GM23248 (cell line): ENCODE measurements at regions not wholly inside any gene's neighbourhood (a gene's known extent, or its start where the extent isn't known, plus 50 kb on each side); places are given as distances from the start of the nearest gene placed in this dataset.

Experiments used
- DNase-seq: peaks from one replicate; pipeline ENCODE4 v3.0.0-alpha.2; 2015
- H2AFZ ChIP-seq: fragments of 200-600 bp; sonication (generic); 2 replicates; pipeline ENCODE4 v1.6.1; 2016; ENCODE audit warnings: antibody characterized with exemption
- H3F3A ChIP-seq: fragments of 200-600 bp; sonication (generic); 2 replicates; pipeline ENCODE4 v1.6.1; 2016; ENCODE audit warnings: mild to moderate bottlenecking, antibody characterized with exemption, mixed run types; ENCODE audit not compliant: insufficient read depth
- H3K27ac ChIP-seq: fragments of 200-600 bp; sonication (generic); 2 replicates; pipeline ENCODE4 v1.5.1; 2016; ENCODE audit warnings: mild to moderate bottlenecking
- H3K27me3 ChIP-seq: fragments of 200-600 bp; sonication (generic); replicated peaks from 2 replicates; pipeline ENCODE4 v1.6.1; 2016; ENCODE audit warnings: mild to moderate bottlenecking; ENCODE audit not compliant: insufficient read depth
- H3K36me3 ChIP-seq: fragments of 200-600 bp; sonication (generic); 2 replicates; pipeline ENCODE4 v1.6.1; 2016; ENCODE audit warnings: low read depth, mild to moderate bottlenecking
- H3K4me1 ChIP-seq: fragments of 200-600 bp; sonication (generic); 2 replicates; pipeline ENCODE4 v1.6.1; 2016; ENCODE audit warnings: mild to moderate bottlenecking; ENCODE audit not compliant: insufficient read depth
- H3K4me2 ChIP-seq: fragments of 200-600 bp; sonication (generic); one replicate; pipeline ENCODE4 v1.6.1; 2016; ENCODE audit warnings: mild to moderate bottlenecking; ENCODE audit not compliant: unreplicated experiment
- H3K4me3 ChIP-seq: fragments of 200-600 bp; sonication (generic); 2 replicates; pipeline ENCODE4 v1.5.1; 2016; ENCODE audit warnings: mild to moderate bottlenecking
- H3K79me2 ChIP-seq: fragments of 200-600 bp; sonication (generic); 2 replicates; pipeline ENCODE4 v1.6.1; 2016; ENCODE audit warnings: mild to moderate bottlenecking; ENCODE audit not compliant: insufficient read depth
- H3K9ac ChIP-seq: fragments of 200-600 bp; sonication (generic); 2 replicates; pipeline ENCODE4 v1.6.1; 2016; ENCODE audit warnings: mild to moderate bottlenecking
- H3K9me2 ChIP-seq: fragments of 200-600 bp; sonication (generic); 2 replicates; pipeline ENCODE4 v1.6.1; 2016; ENCODE audit warnings: mixed run types, mild to moderate bottlenecking, moderate library complexity; ENCODE audit not compliant: insufficient read depth
- H3K9me3 ChIP-seq: fragments of 200-600 bp; sonication (generic); one replicate; pipeline ENCODE4 v1.6.1; 2017; ENCODE audit warnings: low read depth
- H4K20me1 ChIP-seq: fragments of 200-600 bp; sonication (generic); 2 replicates; pipeline ENCODE4 v1.6.0; 2016; ENCODE audit not compliant: insufficient read depth
- EZH2 ChIP-seq: fragments of 200-600 bp; sonication (generic); IDR thresholded peaks from 2 replicates; pipeline ENCODE4 v1.6.1; 2018; ENCODE audit warnings: antibody characterized with exemption, mild to moderate bottlenecking; ENCODE audit not compliant: insufficient read depth, poor library complexity, severe bottlenecking
- EZH2phosphoT487 ChIP-seq: fragments of 200-600 bp; sonication (generic); IDR thresholded peaks from 2 replicates; pipeline ENCODE4 v1.6.1; 2018; ENCODE audit warnings: antibody characterized with exemption, moderate library complexity, mild to moderate bottlenecking, low read depth; ENCODE audit not compliant: insufficient read depth
- WGBS, 2 experiments: methylation state at CpG; one replicate each; pipeline ENCODE4 v1.1.6; 2015 to 2017; ENCODE audit warnings: low lambda C conversion rate in 2 of 2, low coverage in 1 of 2; ENCODE audit errors: missing lambda C conversion rate in 2 of 2; 5-methylcytosine and 5-hydroxymethylcytosine counted together
- in situ Hi-C: fragments of 300-500 bp; cut with MboI; formaldehyde crosslinking; loops from 2 replicates; pipeline ENCODE4 v1.15.0; 2020

DNA sequence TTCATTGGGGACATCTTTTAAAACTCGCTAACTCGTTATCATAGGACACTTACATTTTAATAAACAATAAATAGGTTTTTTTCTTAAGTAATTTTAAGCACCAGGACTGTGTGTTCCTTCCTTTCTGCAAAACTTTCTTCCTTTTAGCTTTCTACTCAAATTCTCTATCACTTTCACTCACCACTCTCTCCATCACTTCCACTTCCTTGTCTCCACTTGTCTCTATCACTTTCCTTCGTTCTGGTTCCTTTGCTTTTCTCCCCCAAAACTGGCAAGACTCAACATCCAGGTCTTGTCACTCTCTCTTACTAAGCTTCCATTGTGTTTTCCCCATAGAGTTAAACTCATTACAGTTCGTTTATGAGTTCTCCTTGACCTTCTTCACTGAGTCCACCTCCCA is 99.0 kb downstream of the ZPLD1 start:
- DNase-seq: no peak
- H3K9me2 ChIP-seq: no peaks in the 10 kb centered on the region
- no peaks in the 10 kb centered on the region for H3K4me1 ChIP-seq
- H4K20me1 ChIP-seq: no peaks in the 10 kb centered on the region
- no peaks in the 10 kb centered on the region for H3F3A ChIP-seq
- no peaks in the 10 kb centered on the region for H3K9me3 ChIP-seq
- H3K27me3 ChIP-seq: peaks cover 4% of the 10 kb centered on the region; the same call in 1 of the 2 replicates
- H3K9ac ChIP-seq: no peak overlapping the region
- no peak for TF ChIP-seq EZH2
- TF ChIP-seq EZH2phosphoT487: no peak
- H3K4me2 ChIP-seq: no peak overlapping the region
- H2AFZ ChIP-seq: no peak overlapping the region
- 64 to 79% methylated on average over 4 of the region's 4 CpGs for WGBS, 2 experiments
- H3K27ac ChIP-seq: no peak overlapping the region
- H3K79me2 ChIP-seq: no peaks in the 10 kb centered on the region
- no peak overlapping the region for H3K4me3 ChIP-seq
- in situ Hi-C loops: loop anchor here (25.0 kb wide), 1 partner anchor 721 kb away; no protein-coding TSS in a partner anchor
- H3K36me3 ChIP-seq: no peaks in the 10 kb centered on the region

DNA sequence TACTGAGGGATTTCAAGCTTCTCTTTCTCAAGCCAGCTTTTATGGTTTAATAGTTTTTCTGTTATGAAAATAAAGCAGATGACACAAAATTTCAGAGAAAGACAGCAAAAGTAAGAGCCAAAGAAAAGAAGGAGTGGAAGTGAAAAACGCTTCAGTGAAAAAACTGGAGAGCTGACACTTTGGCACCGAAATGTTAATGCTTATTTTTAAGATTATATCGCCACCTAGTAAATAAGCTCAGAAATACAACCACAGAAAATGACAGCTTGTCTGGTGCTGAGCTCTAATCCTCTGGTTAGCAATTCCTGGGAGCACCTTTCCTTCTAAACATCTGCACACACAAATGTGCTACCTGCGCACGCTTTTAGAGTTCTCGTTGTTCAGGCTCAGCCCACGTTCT is 101.6 kb downstream of the ZPLD1 start:
- Histone ChIP-seq H4K20me1 (no peaks in the 10 kb centered on the region), H3K4me2 (no peak overlapping the region), H3F3A (no peaks in the 10 kb centered on the region), H3K79me2 (no peaks in the 10 kb centered on the region), H3K9me3 (no peaks in the 10 kb centered on the region), H3K9me2 (no peaks in the 10 kb centered on the region), H3K27me3 (peaks cover 4% of the 10 kb centered on the region; the same call in 1 of the 2 replicates), H3K9ac (no peak overlapping the region), H3K36me3 (no peaks in the 10 kb centered on the region), H2AFZ (no peak overlapping the region), H3K4me3 (no peak overlapping the region), H3K27ac (no peak overlapping the region), H3K4me1 (no peaks in the 10 kb centered on the region)
- WGBS, 2 experiments: 16 to 17% methylated on average over 7 of the region's 7 CpGs
- TF ChIP-seq EZH2: no peak
- no peak for TF ChIP-seq EZH2phosphoT487
- peak; percentile 58 for DNase-seq
- in situ Hi-C loops: loop anchor here (5.0 to 25.0 kb wide), 2 partner anchors 304 to 724 kb away; no protein-coding TSS in a partner anchor

DNA sequence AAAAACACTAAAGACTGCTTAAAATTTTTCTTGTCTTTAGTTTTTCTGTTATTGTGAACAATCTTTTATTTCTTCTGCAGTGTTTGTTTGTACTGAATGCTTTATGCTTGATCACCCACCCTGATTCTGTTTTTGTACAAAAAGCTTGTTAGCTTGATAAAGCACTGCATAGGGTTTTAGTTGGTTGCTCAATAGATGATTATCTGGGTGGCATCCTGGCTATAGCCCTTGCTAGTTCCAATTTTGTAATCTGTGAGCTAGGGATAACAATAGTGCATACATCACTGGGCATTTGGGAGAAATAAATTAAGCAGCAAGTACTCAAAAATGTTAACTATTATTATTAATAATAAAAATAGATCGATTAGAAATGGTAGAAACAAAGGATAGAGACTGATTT is 102.3 kb downstream of the ZPLD1 start:
- TF ChIP-seq EZH2: no peak
- no peak for TF ChIP-seq EZH2phosphoT487
- in situ Hi-C loops: loop anchor here (5.0 to 25.0 kb wide), 2 partner anchors 305 to 725 kb away; no protein-coding TSS in a partner anchor

DNA sequence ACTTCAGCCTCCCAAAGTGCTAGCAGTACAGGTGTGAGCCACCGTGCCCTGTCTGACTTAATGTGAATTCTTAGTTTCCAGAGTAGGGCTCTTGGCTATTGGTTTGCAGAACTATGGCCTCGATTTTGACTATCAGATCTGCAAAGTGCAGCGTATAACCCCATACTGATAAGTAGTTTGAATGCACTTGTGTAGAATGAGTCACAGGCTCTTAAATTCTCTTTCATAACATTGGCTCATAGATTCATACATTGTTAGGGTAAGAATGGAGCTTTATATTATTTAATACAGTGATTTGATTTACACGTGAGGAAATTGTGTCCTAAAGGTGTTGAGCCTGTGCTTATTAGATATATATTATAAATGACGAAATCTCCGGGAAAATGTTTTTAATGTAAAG is 109.9 kb downstream of the ZPLD1 start:
- H3K4me3 ChIP-seq: no peak overlapping the region
- no peak overlapping the region for H3K9ac ChIP-seq
- WGBS, 2 experiments: 64 to 71% methylated on average over 6 of the region's 6 CpGs
- H3K27ac ChIP-seq: no peak overlapping the region
- TF ChIP-seq EZH2phosphoT487: no peak
- no peak for TF ChIP-seq EZH2
- no peaks in the 10 kb centered on the region for H3K79me2 ChIP-seq
- in situ Hi-C loops: loop anchor here (25.0 kb wide), 1 partner anchor 732 kb away; no protein-coding TSS in a partner anchor
- no peaks in the 10 kb centered on the region for H3K9me3 ChIP-seq
- H2AFZ ChIP-seq: no peak overlapping the region
- H3K27me3 ChIP-seq: peaks cover 5% of the 10 kb centered on the region; the same call in 1 of the 2 replicates
- no peaks in the 10 kb centered on the region for H3K4me1 ChIP-seq
- H3K36me3 ChIP-seq: no peaks in the 10 kb centered on the region
- no peaks in the 10 kb centered on the region for H4K20me1 ChIP-seq
- DNase-seq: no peak
- no peaks in the 10 kb centered on the region for H3F3A ChIP-seq
- no peak overlapping the region for H3K4me2 ChIP-seq
- no peaks in the 10 kb centered on the region for H3K9me2 ChIP-seq

More for the DNA sequence above, 102.3 kb downstream of the ZPLD1 start:
- Histone ChIP-seq H3K4me1 (no peaks in the 10 kb centered on the region), H3K27me3 (peaks cover 4% of the 10 kb centered on the region; the same call in 1 of the 2 replicates), H3K9me3 (no peaks in the 10 kb centered on the region), H3K36me3 (no peaks in the 10 kb centered on the region), H3K9ac (no peak overlapping the region), H2AFZ (no peak overlapping the region), H3K27ac (no peak overlapping the region), H3K4me2 (no peak overlapping the region), H3F3A (no peaks in the 10 kb centered on the region), H3K79me2 (no peaks in the 10 kb centered on the region), H4K20me1 (no peaks in the 10 kb centered on the region), H3K4me3 (no peak overlapping the region), H3K9me2 (no peaks in the 10 kb centered on the region)
- WGBS, 2 experiments: 28 to 35% methylated on average over 1 of the region's 1 CpG
- no peak for DNase-seq

DNA sequence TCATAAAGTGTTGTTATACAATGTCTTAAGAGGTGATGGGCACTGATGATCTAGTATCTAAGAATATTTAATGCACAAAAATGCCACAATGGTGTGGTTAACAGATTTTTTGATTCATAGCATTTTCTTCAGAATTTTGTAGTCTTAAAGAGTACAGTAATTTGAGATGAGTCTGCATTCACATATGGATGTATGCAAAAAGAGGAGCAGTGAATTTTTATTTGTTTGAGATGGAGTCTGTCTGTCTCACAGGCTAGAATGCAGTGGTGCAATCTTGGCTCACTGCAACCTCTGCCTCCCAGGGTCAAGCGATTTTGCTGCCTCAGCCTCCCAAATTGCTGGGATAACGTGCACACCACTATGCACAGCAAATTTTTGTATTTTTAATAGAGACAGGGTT is 110.5 kb downstream of the ZPLD1 start:
- no peaks in the 10 kb centered on the region for H3K4me1 ChIP-seq
- TF ChIP-seq EZH2phosphoT487 (no peak), EZH2 (no peak)
- 4 to 10% methylated on average over 2 of the region's 2 CpGs for WGBS, 2 experiments
- no peak overlapping the region for H3K4me3 ChIP-seq
- no peak for DNase-seq
- in situ Hi-C loops: loop anchor here (25.0 kb wide), 1 partner anchor 733 kb away; no protein-coding TSS in a partner anchor
- H2AFZ ChIP-seq: no peak overlapping the region
- no peaks in the 10 kb centered on the region for H3K79me2 ChIP-seq
- no peaks in the 10 kb centered on the region for H3F3A ChIP-seq
- no peaks in the 10 kb centered on the region for H3K9me3 ChIP-seq
- H3K27ac ChIP-seq: no peak overlapping the region
- peaks cover 5% of the 10 kb centered on the region; the same call in 1 of the 2 replicates for H3K27me3 ChIP-seq
- no peak overlapping the region for H3K9ac ChIP-seq
- H3K36me3 ChIP-seq: no peaks in the 10 kb centered on the region
- H3K4me2 ChIP-seq: no peak overlapping the region
- H3K9me2 ChIP-seq: no peaks in the 10 kb centered on the region
- H4K20me1 ChIP-seq: no peaks in the 10 kb centered on the region
